ENCODE measurements at regions not wholly inside any gene's neighbourhood (a gene's known extent, or its start where the extent isn't known, plus 50 kb on each side); places are given as distances from the start of the nearest gene placed in this dataset.

- TF ChIP-seq CTCF (conservative IDR thresholded peaks at IDR 0.05; ENCODE audit: low read length) (no peak), EZH2phosphoT487 (IDR thresholded peaks at IDR 0.05; ENCODE audit: borderline replicate concordance, low read depth, low read length) (no peak)
These were observed 184.5 kb downstream of the RGS3 start for GRCh38 chr9:113648048-113648447.
